GM12872 (cell line): ENCODE measurements at regions not wholly inside any gene's neighbourhood (a gene's known extent, or its start where the extent isn't known, plus 50 kb on each side); places are given as distances from the start of the nearest gene placed in this dataset.

Experiments used
- CTCF ChIP-seq: IDR thresholded peaks from 3 replicates; pipeline ENCODE4 v1.5.1; 2011; ENCODE audit warnings: low read depth, mild to moderate bottlenecking, low read length, moderate library complexity; ENCODE audit not compliant: insufficient read depth

GRCh38 chr5:117337064-117337749 is 762.6 kb upstream of the SEMA6A start:
- TF ChIP-seq CTCF: no peak

- TF ChIP-seq CTCF: no peak
Observed at GRCh38 chr5:117336208-117336607, 761.6 kb upstream of the SEMA6A start.

- TF ChIP-seq CTCF: no peak
Observed at GRCh38 chr5:117333011-117333410, 758.4 kb upstream of the SEMA6A start.

GRCh38 chr5:117332341-117332740 is 757.7 kb upstream of the SEMA6A start:
- TF ChIP-seq CTCF: no peak

GRCh38 chr5:117327511-117327910 is 752.9 kb upstream of the SEMA6A start:
- no peak for TF ChIP-seq CTCF

GRCh38 chr5:117326997-117327396 is 752.4 kb upstream of the SEMA6A start:
- no peak for TF ChIP-seq CTCF

GRCh38 chr5:117318528-117318927 is 743.9 kb upstream of the SEMA6A start:
- no peak for TF ChIP-seq CTCF

- no peak for TF ChIP-seq CTCF
Observed at GRCh38 chr5:117315170-117315569, 740.5 kb upstream of the SEMA6A start.
